ENCODE measurements at regions not wholly inside any gene's neighbourhood (a gene's known extent, or its start where the extent isn't known, plus 50 kb on each side); places are given as distances from the start of the nearest gene placed in this dataset.
"Not testable (repeated sequence)": the region's sequence is repeated elsewhere in the genome, so short reads cannot be mapped to it uniquely, and the experiment has no call there.

DNA sequence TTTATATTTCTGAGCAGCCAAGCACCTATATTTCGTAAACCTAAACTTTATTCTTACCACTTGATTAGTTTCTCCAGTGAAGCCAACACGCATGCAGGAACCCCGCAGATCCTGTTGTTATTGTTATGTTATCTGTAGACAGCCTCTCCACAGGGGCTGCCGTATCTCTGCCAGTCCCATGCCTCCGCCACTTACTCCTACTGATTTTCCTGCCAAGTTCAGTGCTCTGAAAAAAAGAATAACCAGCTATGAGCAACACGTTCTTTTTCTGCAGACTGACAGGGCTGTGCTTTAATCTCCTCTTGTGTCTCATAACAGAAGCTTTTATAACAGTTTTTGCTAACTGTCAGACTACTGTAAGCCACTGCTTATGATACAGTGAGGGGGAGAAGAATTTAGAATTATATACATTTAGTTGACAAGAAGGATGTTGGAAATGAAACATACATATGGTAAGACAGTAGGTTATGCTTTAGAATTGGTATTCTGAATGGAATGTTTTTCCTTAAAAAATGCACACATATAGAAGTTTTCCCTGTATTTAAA is 347.4 kb downstream of the SI start:
- DNase-seq (ENCODE audit: low read depth) = no peak
- TF ChIP-seq, protein P1, sequence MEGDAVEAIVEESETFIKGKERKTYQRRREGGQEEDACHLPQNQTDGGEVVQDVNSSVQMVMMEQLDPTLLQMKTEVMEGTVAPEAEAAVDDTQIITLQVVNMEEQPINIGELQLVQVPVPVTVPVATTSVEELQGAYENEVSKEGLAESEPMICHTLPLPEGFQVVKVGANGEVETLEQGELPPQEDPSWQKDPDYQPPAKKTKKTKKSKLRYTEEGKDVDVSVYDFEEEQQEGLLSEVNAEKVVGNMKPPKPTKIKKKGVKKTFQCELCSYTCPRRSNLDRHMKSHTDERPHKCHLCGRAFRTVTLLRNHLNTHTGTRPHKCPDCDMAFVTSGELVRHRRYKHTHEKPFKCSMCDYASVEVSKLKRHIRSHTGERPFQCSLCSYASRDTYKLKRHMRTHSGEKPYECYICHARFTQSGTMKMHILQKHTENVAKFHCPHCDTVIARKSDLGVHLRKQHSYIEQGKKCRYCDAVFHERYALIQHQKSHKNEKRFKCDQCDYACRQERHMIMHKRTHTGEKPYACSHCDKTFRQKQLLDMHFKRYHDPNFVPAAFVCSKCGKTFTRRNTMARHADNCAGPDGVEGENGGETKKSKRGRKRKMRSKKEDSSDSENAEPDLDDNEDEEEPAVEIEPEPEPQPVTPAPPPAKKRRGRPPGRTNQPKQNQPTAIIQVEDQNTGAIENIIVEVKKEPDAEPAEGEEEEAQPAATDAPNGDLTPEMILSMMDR (conservative IDR thresholded peaks at IDR 0.05; ENCODE audit: control insufficient read depth, insufficient read depth, low read depth, low read length) = no peak

DNA sequence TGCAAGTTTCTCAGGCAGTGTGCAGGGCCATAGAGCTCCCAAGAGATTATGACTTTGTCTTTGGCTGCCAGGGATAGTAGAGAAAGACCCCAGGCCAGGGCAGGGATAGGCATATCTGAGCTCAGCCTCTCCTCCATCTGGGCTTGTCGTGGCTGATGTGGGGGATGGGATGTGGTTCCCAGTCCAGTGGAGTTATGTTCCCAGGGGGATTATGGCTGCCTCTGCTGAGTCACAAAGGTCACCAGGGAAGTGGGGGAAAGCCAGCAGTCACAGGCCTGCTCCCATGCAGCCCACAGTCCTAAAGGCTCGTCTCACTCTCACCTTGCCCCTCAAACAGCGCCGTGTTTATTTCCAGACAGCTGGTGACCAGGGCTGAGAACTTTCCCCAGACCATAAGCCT is 354.9 kb downstream of the SI start:
- DNase-seq (ENCODE audit: low read depth) = no peak
- TF ChIP-seq, protein P1 (conservative IDR thresholded peaks at IDR 0.05; ENCODE audit: control insufficient read depth, insufficient read depth, low read depth, low read length) = no peak
- no peak overlapping the region for H3K4me3 ChIP-seq (ENCODE audit: control insufficient read depth, low read depth, low read length)

More for the DNA sequence above, 347.4 kb downstream of the SI start:
- no peak overlapping the region for H3K4me3 ChIP-seq (ENCODE audit: control insufficient read depth, low read depth, low read length)

DNA sequence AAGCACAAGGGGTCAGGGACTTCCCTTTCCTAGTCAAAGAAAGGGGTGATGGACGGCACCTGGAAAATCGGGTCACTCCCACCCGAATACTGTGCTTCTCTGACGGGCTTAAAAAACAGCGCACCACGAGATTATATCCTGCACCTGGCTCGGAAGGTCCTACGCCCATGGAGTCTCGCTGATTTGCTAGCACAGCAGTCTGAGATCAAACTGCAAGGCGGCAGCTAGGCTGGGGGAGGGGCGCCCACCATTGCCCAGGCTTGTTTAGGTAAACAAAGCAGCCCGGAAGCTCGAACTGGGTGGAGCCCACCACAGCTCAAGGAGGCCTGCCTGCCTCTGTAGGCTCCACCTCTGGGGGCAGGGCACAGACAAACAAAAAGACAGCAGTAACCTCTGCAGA is 375.5 kb downstream of the SI start:
- not testable (repeated sequence) for H3K4me3 ChIP-seq (ENCODE audit: control insufficient read depth, low read depth, low read length); DNase-seq (ENCODE audit: low read depth)

- no peak for DNase-seq (ENCODE audit: low read depth)
- no peak overlapping the region for H3K4me3 ChIP-seq (ENCODE audit: control insufficient read depth, low read depth, low read length)
- TF ChIP-seq, protein P1 (conservative IDR thresholded peaks at IDR 0.05; ENCODE audit: control insufficient read depth, insufficient read depth, low read depth, low read length) = no peak
Observed at GRCh38 chr3:164687902-164688301, 390.4 kb downstream of the SI start.

- TF ChIP-seq, protein P1 (conservative IDR thresholded peaks at IDR 0.05; ENCODE audit: control insufficient read depth, insufficient read depth, low read depth, low read length) = no peak
- no peak for DNase-seq (ENCODE audit: low read depth)
- no peak overlapping the region for H3K4me3 ChIP-seq (ENCODE audit: control insufficient read depth, low read depth, low read length)
Observed at GRCh38 chr3:164687211-164687610, 391.1 kb downstream of the SI start.

GRCh38 chr3:164683489-164683888 is 394.8 kb downstream of the SI start:
- no peak for DNase-seq (ENCODE audit: low read depth)
- no peak overlapping the region for H3K4me3 ChIP-seq (ENCODE audit: control insufficient read depth, low read depth, low read length)
- TF ChIP-seq, protein P1 (conservative IDR thresholded peaks at IDR 0.05; ENCODE audit: control insufficient read depth, insufficient read depth, low read depth, low read length) = no peak

DNA sequence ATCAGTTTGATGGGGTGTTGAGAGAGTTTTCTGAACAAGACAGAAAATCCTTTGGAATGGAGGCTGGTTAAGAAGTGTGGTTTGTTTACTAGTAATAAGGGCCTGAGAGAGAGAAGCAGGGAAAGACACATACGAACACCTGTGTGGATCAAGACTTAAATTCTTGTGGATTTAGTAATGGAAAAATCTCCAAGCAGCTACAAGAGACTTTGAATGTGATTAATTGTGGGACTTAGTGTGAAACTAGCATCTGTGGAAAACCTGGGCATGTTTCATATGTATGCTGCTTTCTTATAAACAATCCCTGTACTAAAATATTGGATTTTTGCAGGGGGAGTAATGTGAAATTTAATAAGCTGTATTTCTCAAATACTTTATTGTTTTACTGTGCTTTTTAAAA is 399.1 kb downstream of the SI start:
- H3K4me3 ChIP-seq (ENCODE audit: control insufficient read depth, low read depth, low read length) = no peak overlapping the region
- TF ChIP-seq, protein P1 (conservative IDR thresholded peaks at IDR 0.05; ENCODE audit: control insufficient read depth, insufficient read depth, low read depth, low read length) = no peak

More for the DNA sequence above, 399.1 kb downstream of the SI start:
- DNase-seq (ENCODE audit: low read depth) = no peak
